HL-60 (cell line): ENCODE measurements at regions not wholly inside any gene's neighbourhood (a gene's known extent, or its start where the extent isn't known, plus 50 kb on each side); places are given as distances from the start of the nearest gene placed in this dataset.

Experiments used
- POLR2AphosphoS5 ChIP-seq: IDR thresholded peaks from 2 replicates; pipeline ENCODE4 v1.6.1; 2012; ENCODE audit warnings: low read depth
- TF ChIP-seq, protein P1 (sequence below): IDR thresholded peaks from one replicate; pipeline ENCODE4 v1.5.1; 2011; ENCODE audit warnings: low read length, control low read depth, inconsistent platforms; ENCODE audit not compliant: insufficient read depth
- TF ChIP-seq, protein P2 (sequence below): IDR thresholded peaks from 2 replicates; pipeline ENCODE4 v1.6.1; 2012; ENCODE audit warnings: low read depth; ENCODE audit not compliant: insufficient replicate concordance

DNA sequence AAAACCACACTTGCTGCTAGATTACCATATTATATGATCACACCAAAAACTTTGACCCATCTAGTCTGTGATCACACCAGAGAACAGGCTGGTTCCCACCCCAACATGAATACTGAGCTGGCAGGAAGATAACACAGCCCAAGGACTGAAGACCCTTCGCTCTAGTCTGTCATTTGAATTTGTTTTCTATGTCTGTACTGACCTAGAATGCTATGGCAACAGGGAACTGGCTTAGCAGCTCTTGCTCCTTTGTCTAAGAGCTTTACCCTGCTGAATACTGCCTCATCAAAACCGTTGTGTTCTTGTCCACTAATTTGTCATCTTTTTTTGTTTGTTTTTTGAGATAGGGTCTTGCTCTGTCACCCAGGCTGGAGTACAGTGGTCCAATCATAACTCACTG is 420.4 kb downstream of the AASDHPPT start:
- no peak for TF ChIP-seq POLR2AphosphoS5
- TF ChIP-seq, protein P1, sequence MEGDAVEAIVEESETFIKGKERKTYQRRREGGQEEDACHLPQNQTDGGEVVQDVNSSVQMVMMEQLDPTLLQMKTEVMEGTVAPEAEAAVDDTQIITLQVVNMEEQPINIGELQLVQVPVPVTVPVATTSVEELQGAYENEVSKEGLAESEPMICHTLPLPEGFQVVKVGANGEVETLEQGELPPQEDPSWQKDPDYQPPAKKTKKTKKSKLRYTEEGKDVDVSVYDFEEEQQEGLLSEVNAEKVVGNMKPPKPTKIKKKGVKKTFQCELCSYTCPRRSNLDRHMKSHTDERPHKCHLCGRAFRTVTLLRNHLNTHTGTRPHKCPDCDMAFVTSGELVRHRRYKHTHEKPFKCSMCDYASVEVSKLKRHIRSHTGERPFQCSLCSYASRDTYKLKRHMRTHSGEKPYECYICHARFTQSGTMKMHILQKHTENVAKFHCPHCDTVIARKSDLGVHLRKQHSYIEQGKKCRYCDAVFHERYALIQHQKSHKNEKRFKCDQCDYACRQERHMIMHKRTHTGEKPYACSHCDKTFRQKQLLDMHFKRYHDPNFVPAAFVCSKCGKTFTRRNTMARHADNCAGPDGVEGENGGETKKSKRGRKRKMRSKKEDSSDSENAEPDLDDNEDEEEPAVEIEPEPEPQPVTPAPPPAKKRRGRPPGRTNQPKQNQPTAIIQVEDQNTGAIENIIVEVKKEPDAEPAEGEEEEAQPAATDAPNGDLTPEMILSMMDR = no peak
- TF ChIP-seq, protein P2, sequence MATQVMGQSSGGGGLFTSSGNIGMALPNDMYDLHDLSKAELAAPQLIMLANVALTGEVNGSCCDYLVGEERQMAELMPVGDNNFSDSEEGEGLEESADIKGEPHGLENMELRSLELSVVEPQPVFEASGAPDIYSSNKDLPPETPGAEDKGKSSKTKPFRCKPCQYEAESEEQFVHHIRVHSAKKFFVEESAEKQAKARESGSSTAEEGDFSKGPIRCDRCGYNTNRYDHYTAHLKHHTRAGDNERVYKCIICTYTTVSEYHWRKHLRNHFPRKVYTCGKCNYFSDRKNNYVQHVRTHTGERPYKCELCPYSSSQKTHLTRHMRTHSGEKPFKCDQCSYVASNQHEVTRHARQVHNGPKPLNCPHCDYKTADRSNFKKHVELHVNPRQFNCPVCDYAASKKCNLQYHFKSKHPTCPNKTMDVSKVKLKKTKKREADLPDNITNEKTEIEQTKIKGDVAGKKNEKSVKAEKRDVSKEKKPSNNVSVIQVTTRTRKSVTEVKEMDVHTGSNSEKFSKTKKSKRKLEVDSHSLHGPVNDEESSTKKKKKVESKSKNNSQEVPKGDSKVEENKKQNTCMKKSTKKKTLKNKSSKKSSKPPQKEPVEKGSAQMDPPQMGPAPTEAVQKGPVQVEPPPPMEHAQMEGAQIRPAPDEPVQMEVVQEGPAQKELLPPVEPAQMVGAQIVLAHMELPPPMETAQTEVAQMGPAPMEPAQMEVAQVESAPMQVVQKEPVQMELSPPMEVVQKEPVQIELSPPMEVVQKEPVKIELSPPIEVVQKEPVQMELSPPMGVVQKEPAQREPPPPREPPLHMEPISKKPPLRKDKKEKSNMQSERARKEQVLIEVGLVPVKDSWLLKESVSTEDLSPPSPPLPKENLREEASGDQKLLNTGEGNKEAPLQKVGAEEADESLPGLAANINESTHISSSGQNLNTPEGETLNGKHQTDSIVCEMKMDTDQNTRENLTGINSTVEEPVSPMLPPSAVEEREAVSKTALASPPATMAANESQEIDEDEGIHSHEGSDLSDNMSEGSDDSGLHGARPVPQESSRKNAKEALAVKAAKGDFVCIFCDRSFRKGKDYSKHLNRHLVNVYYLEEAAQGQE = no peak
